Adipocyte (in vitro differentiated cells): ENCODE measurements at regions not wholly inside any gene's neighbourhood (a gene's known extent, or its start where the extent isn't known, plus 50 kb on each side); places are given as distances from the start of the nearest gene placed in this dataset.

Experiments used
- DNase-seq: peaks from one replicate; pipeline ENCODE4 v3.0.0-alpha.2; 2015; ENCODE audit warnings: low read depth
- H3K27me3 ChIP-seq: replicated peaks from 2 replicates; pipeline ENCODE4 v1.7.0; 2013; ENCODE audit warnings: mild to moderate bottlenecking, low read length, moderate library complexity; ENCODE audit not compliant: control insufficient read depth, insufficient read depth
- H3K36me3 ChIP-seq: 2 replicates; pipeline ENCODE4 v1.7.0; 2013; ENCODE audit warnings: low read length, mild to moderate bottlenecking, moderate library complexity; ENCODE audit not compliant: control insufficient read depth, insufficient read depth, severe bottlenecking
- H3K4me1 ChIP-seq: 2 replicates; pipeline ENCODE4 v1.7.0; 2013; ENCODE audit warnings: mild to moderate bottlenecking, low read length, moderate library complexity; ENCODE audit not compliant: control insufficient read depth, insufficient read depth
- H3K4me3 ChIP-seq: 2 replicates; pipeline ENCODE4 v1.7.0; 2013; ENCODE audit warnings: mild to moderate bottlenecking, low read length, moderate library complexity
- H3K9ac ChIP-seq: 2 replicates; pipeline ENCODE4 v1.7.0; 2013; ENCODE audit warnings: mild to moderate bottlenecking, low read length, moderate library complexity
- H3K9me3 ChIP-seq: 2 replicates; pipeline ENCODE4 v1.7.0; 2013; ENCODE audit warnings: mild to moderate bottlenecking, low read length, moderate library complexity; ENCODE audit not compliant: control insufficient read depth

DNA sequence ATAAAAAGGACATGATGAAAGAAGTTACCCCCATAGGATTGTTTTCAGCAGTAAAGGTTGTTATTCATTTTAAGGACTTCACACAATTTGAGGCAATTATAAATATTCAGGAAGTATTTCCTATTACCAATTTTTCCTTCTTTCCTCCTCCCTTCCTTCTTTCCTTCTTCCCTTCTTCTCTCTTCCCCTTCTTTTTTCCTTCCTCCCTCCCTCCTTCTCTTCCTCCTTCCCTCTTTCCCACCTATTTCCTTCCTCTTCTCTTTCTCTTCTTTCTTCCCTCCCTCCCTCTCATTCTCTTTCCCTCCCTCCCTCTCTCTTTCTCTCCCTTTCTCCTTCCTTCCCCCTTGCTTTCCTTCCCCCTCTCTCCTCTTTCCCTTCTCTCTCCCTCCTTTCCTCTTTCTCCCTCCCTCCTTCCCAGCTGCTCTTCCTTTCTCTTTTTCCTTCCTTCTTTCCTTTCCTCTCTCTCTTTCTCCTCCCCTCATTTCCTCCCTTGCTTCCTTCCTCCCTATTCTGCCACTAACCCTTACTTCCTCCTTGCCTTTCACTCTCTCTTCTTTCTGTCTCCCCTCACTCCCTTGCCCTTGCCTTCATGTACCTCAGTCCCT is 105.1 kb downstream of the ADRB2 start:
- Histone ChIP-seq H3K9me3 (no peaks in the 10 kb centered on the region), H3K27me3 (no peaks in the 10 kb centered on the region), H3K36me3 (no peaks in the 10 kb centered on the region), H3K4me1 (peaks cover 4% of the 10 kb centered on the region), H3K9ac (no peak overlapping the region), H3K4me3 (no peak overlapping the region)
- no peak for DNase-seq

DNA sequence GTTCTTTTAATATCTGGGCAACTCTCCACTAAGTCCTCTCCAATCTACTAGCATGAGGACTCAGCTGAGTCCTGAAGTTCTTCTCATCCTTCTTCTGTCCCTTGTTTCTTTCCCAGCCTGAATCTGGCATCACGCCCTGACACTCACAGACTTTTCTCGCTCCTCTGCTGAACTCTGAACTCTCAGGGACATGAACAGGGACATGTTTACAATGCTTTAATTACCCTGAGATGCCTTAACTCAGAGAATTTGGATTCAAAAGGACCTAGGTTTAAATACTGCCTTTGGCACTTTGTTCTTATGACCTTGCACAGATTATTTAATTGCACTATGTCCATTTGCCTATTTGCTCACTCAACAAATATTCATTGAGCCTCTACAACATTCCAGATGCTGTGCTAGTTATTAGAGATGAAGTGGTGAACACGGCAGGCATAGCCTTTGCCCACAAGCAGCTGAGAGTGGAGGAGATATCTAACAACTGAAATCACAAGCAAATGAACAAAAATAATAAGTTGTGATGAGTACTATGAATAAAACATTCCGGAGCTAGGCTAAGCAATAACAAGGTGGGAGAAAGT is 106.0 kb downstream of the ADRB2 start:
- no peaks in the 10 kb centered on the region for H3K27me3 ChIP-seq
- no peaks in the 10 kb centered on the region for H3K36me3 ChIP-seq
- H3K4me3 ChIP-seq, result no peak overlapping the region
- peaks cover 4% of the 10 kb centered on the region for H3K4me1 ChIP-seq
- no peaks in the 10 kb centered on the region for H3K9me3 ChIP-seq
- DNase-seq, result no peak
- no peak overlapping the region for H3K9ac ChIP-seq

DNA sequence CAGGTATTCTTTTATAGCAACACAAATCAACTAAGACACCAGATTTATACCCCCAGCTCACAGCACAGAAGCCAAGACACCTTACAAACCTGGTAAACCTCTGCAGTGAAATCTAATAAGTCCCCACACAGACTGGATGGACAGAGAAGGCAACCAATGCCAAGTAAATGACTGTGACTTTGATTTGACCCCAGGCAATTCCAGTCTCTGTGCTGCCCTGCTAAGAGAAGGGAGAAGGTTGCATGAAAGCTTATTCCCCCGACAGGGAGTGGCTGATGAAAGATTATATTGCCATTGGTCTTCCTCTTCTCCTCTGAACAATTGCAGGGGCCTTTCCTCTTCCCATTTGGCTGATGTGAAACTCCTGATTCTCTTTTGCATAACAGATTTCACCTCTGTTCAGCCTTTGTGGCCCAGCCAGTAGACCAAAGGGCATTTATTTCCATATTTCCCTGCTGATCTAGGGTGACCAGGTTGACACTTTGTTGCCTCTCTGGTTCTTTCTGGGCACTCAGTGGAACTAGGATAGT is 107.6 kb downstream of the ADRB2 start:
- no peaks in the 10 kb centered on the region for H3K36me3 ChIP-seq
- H3K9ac ChIP-seq, result no peak overlapping the region
- H3K27me3 ChIP-seq, result no peaks in the 10 kb centered on the region
- no peaks in the 10 kb centered on the region for H3K9me3 ChIP-seq
- no peak overlapping the region for H3K4me3 ChIP-seq
- peaks cover 4% of the 10 kb centered on the region for H3K4me1 ChIP-seq
- DNase-seq, result no peak

DNA sequence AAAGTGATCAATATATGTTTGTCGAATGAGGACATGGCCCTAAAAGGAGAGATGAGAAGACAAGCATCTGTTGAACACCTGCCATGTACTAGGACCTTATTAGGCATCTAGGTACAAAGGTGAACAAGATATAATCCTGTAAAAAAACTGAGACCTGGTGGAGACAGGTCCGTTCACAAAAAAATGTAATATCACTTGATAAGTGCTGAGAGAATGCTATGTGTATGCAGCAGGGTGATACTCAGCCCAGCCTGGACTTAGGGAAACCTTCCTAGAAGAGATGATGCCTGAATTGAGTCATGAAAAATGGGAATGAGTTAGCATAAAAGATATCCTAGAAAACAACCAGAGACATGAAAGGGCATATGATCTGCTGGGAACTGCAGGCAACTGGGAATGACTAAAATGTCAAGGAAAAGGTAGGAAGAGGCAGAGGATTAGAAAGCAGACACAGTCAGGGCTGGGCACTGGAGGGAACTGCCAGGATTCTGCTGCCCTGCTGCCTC is 108.5 kb downstream of the ADRB2 start:
- Histone ChIP-seq H3K27me3 (no peaks in the 10 kb centered on the region), H3K36me3 (no peaks in the 10 kb centered on the region), H3K9me3 (no peaks in the 10 kb centered on the region), H3K4me3 (no peak overlapping the region), H3K9ac (no peak overlapping the region), H3K4me1 (peaks cover 4% of the 10 kb centered on the region)
- DNase-seq, result no peak

DNA sequence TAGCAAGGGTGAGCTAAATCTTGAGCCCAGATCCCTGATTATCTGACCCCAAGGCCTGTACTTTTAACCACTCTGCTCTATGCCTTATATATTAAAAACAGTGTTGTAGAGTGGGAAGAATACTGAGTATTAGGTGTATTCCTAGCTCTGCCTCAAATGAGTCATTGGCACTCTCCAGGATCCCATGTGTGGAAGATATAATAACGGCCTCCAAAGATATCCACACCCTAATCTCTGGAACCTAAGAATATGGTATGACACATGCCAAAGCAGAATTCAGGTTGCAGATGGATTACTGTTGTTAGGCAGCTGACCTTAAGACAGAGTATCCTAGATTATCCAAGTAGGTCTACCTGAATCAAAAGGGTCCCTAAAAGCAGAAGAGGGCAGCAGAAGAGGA is 110.8 kb downstream of the ADRB2 start:
- Histone ChIP-seq H3K36me3 (no peaks in the 10 kb centered on the region), H3K4me1 (peaks cover 4% of the 10 kb centered on the region), H3K9me3 (no peaks in the 10 kb centered on the region), H3K27me3 (no peaks in the 10 kb centered on the region), H3K4me3 (no peak overlapping the region), H3K9ac (no peak overlapping the region)
- no peak for DNase-seq

DNA sequence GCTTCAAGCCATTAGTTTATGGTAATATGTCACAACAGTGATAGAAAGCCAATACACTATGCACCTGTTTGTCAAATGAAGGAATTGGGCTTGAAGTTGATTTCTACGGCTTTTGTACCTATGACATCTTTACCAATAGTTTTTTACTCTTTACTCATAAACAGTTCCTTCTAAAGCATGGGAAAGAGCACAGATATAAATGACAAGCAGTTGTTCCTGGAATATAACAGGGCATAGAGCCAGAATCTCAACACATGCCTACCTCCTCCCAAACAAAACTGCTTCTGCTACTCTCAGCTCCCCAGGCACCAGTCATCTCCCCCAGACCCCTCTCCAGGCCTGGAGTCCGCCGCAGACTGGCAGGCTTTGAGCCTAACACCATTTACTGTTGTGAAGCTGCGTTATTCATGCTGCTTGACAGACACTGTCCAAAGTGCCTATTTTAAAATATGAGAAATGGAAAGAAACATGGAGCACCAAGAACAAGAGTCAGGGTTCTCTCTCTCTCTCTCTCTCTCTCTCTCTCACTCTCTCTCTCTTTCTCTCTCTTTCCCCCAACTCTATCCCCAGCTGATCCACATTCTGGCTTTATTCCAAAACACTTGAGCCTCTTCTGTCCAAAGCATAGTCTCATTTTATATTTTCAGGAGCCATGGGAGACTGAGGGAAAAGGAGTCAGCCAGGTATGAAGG is 111.6 kb downstream of the ADRB2 start:
- peaks cover 4% of the 10 kb centered on the region for H3K4me1 ChIP-seq
- DNase-seq, result no peak
- no peaks in the 10 kb centered on the region for H3K27me3 ChIP-seq
- H3K9ac ChIP-seq, result no peak overlapping the region
- H3K9me3 ChIP-seq, result no peaks in the 10 kb centered on the region
- H3K36me3 ChIP-seq, result no peaks in the 10 kb centered on the region
- no peak overlapping the region for H3K4me3 ChIP-seq

DNA sequence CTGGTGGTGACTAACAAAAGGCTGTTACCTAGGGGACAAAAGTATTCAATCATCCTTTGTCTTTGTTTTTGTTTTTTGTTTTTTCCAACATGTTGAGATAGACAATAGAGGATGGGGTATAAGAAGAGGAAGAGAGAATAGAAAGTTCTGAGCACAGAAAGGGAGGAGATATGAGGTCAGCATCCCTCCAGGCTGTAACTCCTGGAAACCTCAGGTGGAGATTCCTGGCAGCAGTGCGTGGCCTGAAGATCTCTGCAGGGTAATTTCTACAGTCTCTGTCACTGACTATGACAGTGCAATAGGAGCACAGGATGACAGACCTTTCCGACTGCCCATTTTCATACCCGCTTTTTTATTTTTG is 112.1 kb downstream of the ADRB2 start:
- Histone ChIP-seq H3K27me3 (no peaks in the 10 kb centered on the region), H3K9ac (no peak overlapping the region), H3K9me3 (no peaks in the 10 kb centered on the region), H3K36me3 (no peaks in the 10 kb centered on the region), H3K4me3 (no peak overlapping the region), H3K4me1 (peaks cover 4% of the 10 kb centered on the region)
- no peak for DNase-seq

DNA sequence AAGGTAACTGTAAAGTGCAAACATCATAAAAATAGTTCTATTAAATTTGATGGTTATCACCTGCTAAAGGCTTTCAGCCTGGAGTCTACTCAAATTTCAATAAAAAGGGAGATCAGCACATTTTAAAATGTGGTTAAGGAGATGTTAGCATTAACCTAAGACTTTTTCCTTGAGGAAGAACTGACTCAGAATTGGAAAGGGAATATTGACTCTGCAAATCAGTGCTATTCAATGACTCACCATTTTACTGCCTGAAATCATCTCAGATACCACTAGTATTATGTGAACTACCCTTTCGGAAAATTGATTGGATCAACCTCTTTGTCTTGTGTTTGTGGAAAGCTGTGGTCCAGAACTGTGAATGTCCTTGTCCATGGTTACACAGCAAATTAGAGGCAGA is 113.3 kb downstream of the ADRB2 start:
- Histone ChIP-seq H3K4me1 (no peaks in the 10 kb centered on the region), H3K9ac (no peak overlapping the region), H3K4me3 (no peak overlapping the region), H3K36me3 (no peaks in the 10 kb centered on the region), H3K9me3 (no peaks in the 10 kb centered on the region), H3K27me3 (no peaks in the 10 kb centered on the region)
- no peak for DNase-seq

DNA sequence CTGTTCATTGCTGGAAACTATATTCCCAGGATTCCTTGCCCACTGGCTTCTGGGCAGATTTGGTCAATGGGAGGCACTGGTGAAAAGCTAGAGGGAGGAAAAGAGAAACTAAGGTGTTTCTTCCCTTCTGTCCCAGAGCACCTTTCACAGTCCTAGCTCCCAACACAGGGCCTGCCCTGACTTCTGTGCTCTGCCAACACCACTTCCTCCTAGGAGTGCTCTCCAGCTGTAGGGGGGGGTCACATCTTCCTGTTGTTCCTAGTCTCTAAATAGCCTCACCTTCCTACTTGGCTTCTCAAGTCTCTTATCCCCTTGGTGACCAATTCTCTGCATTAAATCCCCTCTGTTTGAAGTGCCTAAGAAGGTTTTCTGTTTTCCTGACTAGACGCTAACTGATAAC is 115.4 kb downstream of the ADRB2 start:
- Histone ChIP-seq H3K36me3 (no peaks in the 10 kb centered on the region), H3K4me1 (no peaks in the 10 kb centered on the region), H3K9me3 (no peaks in the 10 kb centered on the region), H3K4me3 (no peak overlapping the region), H3K27me3 (no peaks in the 10 kb centered on the region), H3K9ac (no peak overlapping the region)
- no peak for DNase-seq

DNA sequence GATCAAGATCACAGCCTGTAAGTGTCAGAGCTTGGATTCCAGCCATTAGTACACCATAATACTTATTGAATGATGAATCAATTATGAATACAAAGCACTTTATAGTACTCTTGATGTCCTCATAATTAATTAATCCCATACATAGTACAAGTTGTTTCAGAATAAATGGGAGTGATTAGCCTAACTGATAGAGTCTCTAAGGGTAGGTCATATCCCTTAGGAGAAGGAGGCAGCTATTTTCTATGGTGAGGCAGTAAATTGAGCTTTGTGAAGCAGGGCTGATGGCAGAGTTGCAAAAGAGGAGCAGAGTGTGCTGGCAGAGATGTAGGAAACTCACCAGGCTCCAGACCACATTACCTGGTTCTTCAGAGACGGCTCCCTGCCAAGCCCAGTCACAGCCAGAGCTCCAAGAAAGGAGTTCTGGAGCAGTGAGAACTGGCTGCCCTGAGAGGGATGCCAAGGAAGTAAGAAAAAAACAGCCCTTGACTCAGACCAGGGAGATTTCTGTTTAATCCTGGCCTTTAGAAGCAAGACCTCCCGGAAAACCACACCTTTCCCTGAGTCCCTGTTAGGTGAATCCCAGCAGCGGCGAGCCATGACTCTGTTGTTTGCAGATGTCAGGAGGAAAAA is 112.9 kb downstream of the SH3TC2 start:
- no peak for DNase-seq
- Histone ChIP-seq H3K9ac (no peak overlapping the region), H3K9me3 (no peaks in the 10 kb centered on the region), H3K4me3 (no peak overlapping the region), H3K4me1 (peaks cover 9% of the 10 kb centered on the region), H3K27me3 (no peaks in the 10 kb centered on the region), H3K36me3 (no peaks in the 10 kb centered on the region)

DNA sequence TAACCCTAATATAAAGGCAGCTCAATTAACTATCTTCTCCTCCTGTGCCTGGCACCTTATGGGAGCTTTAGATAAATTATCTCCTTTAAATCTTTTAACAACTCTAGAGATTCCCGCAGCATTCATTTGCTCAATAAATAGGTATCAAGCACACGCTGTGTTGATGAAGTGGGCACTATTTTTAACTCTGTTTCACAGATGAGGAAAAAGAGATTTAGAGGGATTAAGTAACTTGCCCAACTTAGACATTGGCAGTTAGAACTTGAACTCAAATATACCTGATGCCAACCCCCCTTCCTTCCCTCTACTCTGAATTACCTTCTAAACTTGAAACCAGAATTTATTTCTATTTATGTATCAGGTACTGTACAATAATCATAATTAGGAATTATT is 112.4 kb downstream of the SH3TC2 start:
- Histone ChIP-seq H3K27me3 (no peaks in the 10 kb centered on the region), H3K4me1 (peaks cover 10% of the 10 kb centered on the region)

More for the DNA sequence above, 112.4 kb downstream of the SH3TC2 start:
- Histone ChIP-seq H3K36me3 (no peaks in the 10 kb centered on the region), H3K4me3 (no peak overlapping the region), H3K9me3 (no peaks in the 10 kb centered on the region), H3K9ac (no peak overlapping the region)
- DNase-seq, result no peak
